IMR-90 (cell line): ENCODE measurements at regions not wholly inside any gene's neighbourhood (a gene's known extent, or its start where the extent isn't known, plus 50 kb on each side); places are given as distances from the start of the nearest gene placed in this dataset.

ENCODE experiments used
- ATAC-seq: fragments of 200-7000 bp; cut with Tn5 transposase; 2 replicates; pipeline ENCODE4 v1.9.1; 2020; ENCODE audit warnings: low read depth, mild to moderate bottlenecking, moderate library complexity
- BruUV-seq: library from RNA; stranded (reverse); fragments of 400-500 nt; replicated peaks from 2 replicates; lab custom pipeline; 2021; lab: Mats Ljungman, UMichigan
- CTCF ChIA-PET: fragments of 300-600 bp; formaldehyde crosslinking; extraction: SDS; loops from one replicate; lab custom pipeline; 2021; ENCODE audit warnings: antibody characterized with exemption; lab: Yijun Ruan, JAX
- POLR2A ChIA-PET: fragments of 300-600 bp; sonication (Branson Sonifier 250); formaldehyde crosslinking; loops from one replicate; lab custom pipeline; 2022; ENCODE audit warnings: antibody characterized with exemption; ENCODE audit not compliant: unreplicated experiment; lab: Charles Lee
- DNase-seq: peaks from one replicate; pipeline ENCODE4 v3.0.0; 2013
- H2AFZ ChIP-seq: replicated peaks from 2 replicates; pipeline ENCODE3; 2013; ENCODE audit warnings: low read length, mild to moderate bottlenecking; ENCODE audit not compliant: poor library complexity
- H2AK5ac ChIP-seq: 2 replicates; pipeline ENCODE4 v1.6.1; 2013; ENCODE audit warnings: low read depth, low read length, inconsistent platforms
- H2AK9ac ChIP-seq: replicated peaks from 2 replicates; pipeline ENCODE3; 2013; ENCODE audit warnings: mild to moderate bottlenecking, low read depth, low read length, moderate library complexity; ENCODE audit not compliant: poor library complexity
- H2BK120ac ChIP-seq: 2 replicates; pipeline ENCODE4 v1.6.1; 2013; ENCODE audit warnings: low read depth, low read length, inconsistent platforms
- H2BK15ac ChIP-seq: 3 replicates; pipeline ENCODE4 v1.6.1; 2013; ENCODE audit warnings: low read depth, low read length, inconsistent platforms
- H2BK20ac ChIP-seq: 2 replicates; pipeline ENCODE4 v1.6.1; 2013; ENCODE audit warnings: low read depth, mild to moderate bottlenecking, inconsistent platforms, low read length, moderate library complexity
- H2BK5ac ChIP-seq: 2 replicates; pipeline ENCODE4 v1.6.1; 2013; ENCODE audit warnings: mild to moderate bottlenecking, low read depth, low read length, inconsistent platforms; ENCODE audit not compliant: poor library complexity, severe bottlenecking
- H3K14ac ChIP-seq: replicated peaks from 2 replicates; pipeline ENCODE4 v1.6.1; 2013; ENCODE audit warnings: low read depth, low read length, inconsistent platforms
- H3K18ac ChIP-seq: 2 replicates; pipeline ENCODE4 v1.6.1; 2013; ENCODE audit warnings: low read depth, low read length, control low read depth
- H3K23ac ChIP-seq: 2 replicates; pipeline ENCODE4 v1.6.1; 2013; ENCODE audit warnings: low read depth, low read length, inconsistent platforms
- H3K27ac ChIP-seq: 2 replicates; pipeline ENCODE4 v1.5.1; 2013; ENCODE audit warnings: mild to moderate bottlenecking, control low read depth, low read length; ENCODE audit not compliant: insufficient read depth
- H3K27me3 ChIP-seq: 2 replicates; pipeline ENCODE4 v1.6.1; 2013; ENCODE audit warnings: low read length; ENCODE audit not compliant: control insufficient read depth, insufficient read depth
- H3K36me3 ChIP-seq: 2 replicates; pipeline ENCODE4 v1.6.1; 2013; ENCODE audit warnings: low read length, mixed read lengths; ENCODE audit not compliant: control insufficient read depth, insufficient read depth
- H3K4ac ChIP-seq: 2 replicates; pipeline ENCODE4 v1.6.1; 2013; ENCODE audit warnings: low read depth, low read length, inconsistent platforms
- H3K4me1 ChIP-seq: 2 replicates; pipeline ENCODE4 v1.6.1; 2013; ENCODE audit warnings: low read length, mixed read lengths; ENCODE audit not compliant: control insufficient read depth, insufficient read depth
- H3K4me2 ChIP-seq: 2 replicates; pipeline ENCODE4 v1.6.1; 2013; ENCODE audit warnings: low read depth, mild to moderate bottlenecking, control low read depth, low read length, moderate library complexity
- H3K4me3 ChIP-seq: 2 replicates; pipeline ENCODE4 v1.5.1; 2013; ENCODE audit warnings: low read depth, mild to moderate bottlenecking, control low read depth, low read length, moderate library complexity; ENCODE audit not compliant: insufficient read depth
- H3K56ac ChIP-seq: 2 replicates; pipeline ENCODE4 v1.6.1; 2013; ENCODE audit warnings: low read length, inconsistent platforms; ENCODE audit not compliant: insufficient read depth; ENCODE audit errors: extremely low read depth
- H3K79me1 ChIP-seq, 2 experiments: 2 replicates each; pipeline ENCODE4 v1.6.1; 2013; ENCODE audit warnings: low read length in 2 of 2, inconsistent platforms in 1 of 2, low read depth in 1 of 2
- H3K9ac ChIP-seq: 2 replicates; pipeline ENCODE4 v1.6.1; 2013; ENCODE audit warnings: low read depth, low read length, control low read depth
- H3K9me1 ChIP-seq: 2 replicates; pipeline ENCODE4 v1.6.1; 2013; ENCODE audit warnings: low read length, inconsistent platforms; ENCODE audit not compliant: insufficient read depth
- H3K9me3 ChIP-seq: 2 replicates; pipeline ENCODE4 v1.6.1; 2013; ENCODE audit warnings: low read length; ENCODE audit not compliant: control insufficient read depth, insufficient read depth
- H4K20me1 ChIP-seq: 2 replicates; pipeline ENCODE4 v1.6.1; 2013; ENCODE audit warnings: low read length, inconsistent platforms; ENCODE audit not compliant: insufficient read depth
- H4K5ac ChIP-seq: 2 replicates; pipeline ENCODE4 v1.6.1; 2013; ENCODE audit warnings: mild to moderate bottlenecking, low read depth, low read length, control low read depth
- H4K8ac ChIP-seq, 2 experiments: 2 replicates each; pipeline ENCODE4 v1.6.1; 2013; ENCODE audit warnings: low read depth in 2 of 2, low read length in 2 of 2, control low read depth in 1 of 2, inconsistent platforms in 1 of 2
- H4K91ac ChIP-seq: 2 replicates; pipeline ENCODE4 v1.6.1; 2013; ENCODE audit warnings: low read depth, low read length, inconsistent platforms; ENCODE audit not compliant: insufficient read depth
- BHLHE40 ChIP-seq: fragments of 150-350 bp; IDR thresholded peaks from 2 replicates; pipeline ENCODE4 v1.6.1; 2016; ENCODE audit warnings: mild to moderate bottlenecking, low read depth, low read length
- CEBPB ChIP-seq: IDR thresholded peaks from 2 replicates; pipeline ENCODE4 v1.6.1; 2012; ENCODE audit warnings: low read depth, low read length, improper control_type of control experiment
- CHD1 ChIP-seq: IDR thresholded peaks from 2 replicates; pipeline ENCODE4 v1.6.1; 2012; ENCODE audit warnings: low read depth, low read length, improper control_type of control experiment
- ELK1 ChIP-seq: fragments of 150-350 bp; IDR thresholded peaks from 2 replicates; pipeline ENCODE4 v1.6.1; 2016; ENCODE audit warnings: low read depth, mild to moderate bottlenecking, low read length, moderate library complexity, borderline replicate concordance
- FOS ChIP-seq: fragments of 150-350 bp; IDR thresholded peaks from 2 replicates; pipeline ENCODE4 v1.6.1; 2016; ENCODE audit warnings: low read depth, low read length
- MAFK ChIP-seq: IDR thresholded peaks from 2 replicates; pipeline ENCODE4 v1.6.1; 2012; ENCODE audit warnings: low read depth, low read length, improper control_type of control experiment
- MAZ ChIP-seq: IDR thresholded peaks from 2 replicates; pipeline ENCODE4 v1.6.1; 2012; ENCODE audit warnings: low read depth, mild to moderate bottlenecking, low read length, improper control_type of control experiment, moderate library complexity, borderline replicate concordance
- POLR2A ChIP-seq: IDR thresholded peaks from 2 replicates; pipeline ENCODE4 v1.6.1; 2012; ENCODE audit warnings: mild to moderate bottlenecking, low read depth, low read length
- RAD21 ChIP-seq: IDR thresholded peaks from 2 replicates; pipeline ENCODE4 v1.6.1; 2012; ENCODE audit warnings: low read length, improper control_type of control experiment
- RCOR1 ChIP-seq: IDR thresholded peaks from 2 replicates; pipeline ENCODE4 v1.6.1; 2012; ENCODE audit warnings: mild to moderate bottlenecking, low read length, improper control_type of control experiment; ENCODE audit not compliant: insufficient replicate concordance
- SMC3 ChIP-seq: fragments of 150-350 bp; IDR thresholded peaks from 2 replicates; pipeline ENCODE4 v1.6.1; 2016; ENCODE audit warnings: low read depth, mild to moderate bottlenecking, antibody characterized with exemption, low read length, moderate library complexity
- WGBS, 2 experiments: methylation state at CpG; one replicate each; pipeline versions ENCODE4 v1.1.5 to v1.1.7; 2013; ENCODE audit warnings: missing lambda C conversion rate in 2 of 2; ENCODE audit not compliant: insufficient read length in 1 of 2; ENCODE audit errors: extremely low coverage in 2 of 2; 5-methylcytosine and 5-hydroxymethylcytosine counted together
- dilution Hi-C: fragments of 300-500 bp; cut with HindIII; formaldehyde crosslinking; loops from one replicate; pipeline ENCODE4 v1.14.3; 2018; ENCODE audit warnings: low sequenced_read_pairs; ENCODE audit not compliant: unreplicated experiment
- in situ Hi-C: fragments of 300-500 bp; cut with MboI; formaldehyde crosslinking; loops from 3 replicates; pipeline ENCODE4 v1.14.3; 2019; ENCODE audit warnings: low sequenced_read_pairs, inconsistent platforms, mixed read lengths
- intact Hi-C: fragments of 100-400 bp; cut with micrococcal nuclease; formaldehyde crosslinking; loops from 2 replicates; pipeline ENCODE4 v1.10.0; 2022
- TF ChIP-seq, protein P1 (sequence below): conservative IDR thresholded peaks from 2 replicates; pipeline ENCODE4 v1.5.1; 2012; ENCODE audit warnings: mild to moderate bottlenecking, low read depth, low read length, improper control_type of control experiment

GRCh38 chr18:67778016-67778415 is 261.5 kb upstream of the DSEL start:
- Histone ChIP-seq H4K20me1 (no peaks in the 10 kb centered on the region), H2BK5ac (no peak overlapping the region), H3K56ac (no peak overlapping the region), H3K18ac (no peak overlapping the region), H3K9ac (no peak overlapping the region), H3K79me1 (no peaks in the 10 kb centered on the region), H2BK15ac (no peak overlapping the region), H3K9me1 (no peaks in the 10 kb centered on the region), H3K4me1 (peaks cover 5% of the 10 kb centered on the region; the same call in 1 of the 2 replicates), H3K9me3 (no peaks in the 10 kb centered on the region), H3K23ac (no peak overlapping the region), H2BK120ac (no peak overlapping the region), H3K27ac (no peak overlapping the region), H3K4ac (no peak overlapping the region), H4K8ac (no peak overlapping the region), H3K4me3 (no peak overlapping the region), H3K36me3 (no peaks in the 10 kb centered on the region), H2AK5ac (no peak overlapping the region), H4K5ac (no peak overlapping the region), H3K14ac (no peak overlapping the region), H2BK20ac (no peak overlapping the region), H3K27me3 (no peaks in the 10 kb centered on the region), H3K4me2 (no peak overlapping the region), H2AK9ac (no peak overlapping the region), H4K91ac (no peak overlapping the region), H2AFZ (no peak overlapping the region)
- POLR2A ChIA-PET, result no interaction called here
- in situ Hi-C loops (no loop called here), dilution Hi-C loops (no loop called here), intact Hi-C loops (loop anchor here (10.0 kb wide), 1 partner anchor 147 kb away; no protein-coding TSS in a partner anchor)
- DNase-seq, result no peak
- WGBS, 2 experiments, result no CpG with 5 or more reads among the region's 3 CpGs
- CTCF ChIA-PET, result interaction anchor here (0.6 kb wide), 1 partner anchor 311 kb away, joined by 3 read pairs; no protein-coding TSS in a partner anchor
- ATAC-seq, result no peak
- BruUV-seq, result no TSS peak
- no peak for TF ChIP-seq RCOR1
- no peak for TF ChIP-seq FOS
- no peak for TF ChIP-seq RAD21
- no peak for TF ChIP-seq MAZ
- no peak for TF ChIP-seq MAFK
- no peak for TF ChIP-seq BHLHE40
- TF ChIP-seq CEBPB, result no peak
- TF ChIP-seq, protein P1, sequence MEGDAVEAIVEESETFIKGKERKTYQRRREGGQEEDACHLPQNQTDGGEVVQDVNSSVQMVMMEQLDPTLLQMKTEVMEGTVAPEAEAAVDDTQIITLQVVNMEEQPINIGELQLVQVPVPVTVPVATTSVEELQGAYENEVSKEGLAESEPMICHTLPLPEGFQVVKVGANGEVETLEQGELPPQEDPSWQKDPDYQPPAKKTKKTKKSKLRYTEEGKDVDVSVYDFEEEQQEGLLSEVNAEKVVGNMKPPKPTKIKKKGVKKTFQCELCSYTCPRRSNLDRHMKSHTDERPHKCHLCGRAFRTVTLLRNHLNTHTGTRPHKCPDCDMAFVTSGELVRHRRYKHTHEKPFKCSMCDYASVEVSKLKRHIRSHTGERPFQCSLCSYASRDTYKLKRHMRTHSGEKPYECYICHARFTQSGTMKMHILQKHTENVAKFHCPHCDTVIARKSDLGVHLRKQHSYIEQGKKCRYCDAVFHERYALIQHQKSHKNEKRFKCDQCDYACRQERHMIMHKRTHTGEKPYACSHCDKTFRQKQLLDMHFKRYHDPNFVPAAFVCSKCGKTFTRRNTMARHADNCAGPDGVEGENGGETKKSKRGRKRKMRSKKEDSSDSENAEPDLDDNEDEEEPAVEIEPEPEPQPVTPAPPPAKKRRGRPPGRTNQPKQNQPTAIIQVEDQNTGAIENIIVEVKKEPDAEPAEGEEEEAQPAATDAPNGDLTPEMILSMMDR, result no peak
- no peak for TF ChIP-seq POLR2A
- TF ChIP-seq CHD1, result no peak
- TF ChIP-seq ELK1, result no peak
- TF ChIP-seq SMC3, result no peak
